H1 (cell line): ENCODE measurements at regions not wholly inside any gene's neighbourhood (a gene's known extent, or its start where the extent isn't known, plus 50 kb on each side); places are given as distances from the start of the nearest gene placed in this dataset.

Experiments
- CEBPB ChIP-seq: IDR thresholded peaks from 2 replicates; pipeline ENCODE4 v1.6.1; 2012; ENCODE audit warnings: low read depth, low read length
- EZH2 ChIP-seq: fragments of 200-600 bp; sonication (generic); IDR thresholded peaks from 2 replicates; pipeline ENCODE4 v1.7.1; 2012; ENCODE audit warnings: low read depth, mild to moderate bottlenecking, moderate library complexity, low read length, inconsistent platforms; ENCODE audit not compliant: severe bottlenecking
- GABPA ChIP-seq: IDR thresholded peaks from 2 replicates; pipeline ENCODE4 v1.6.1; 2011; ENCODE audit warnings: mild to moderate bottlenecking, low read length, moderate library complexity, borderline replicate concordance; ENCODE audit not compliant: insufficient read depth
- POLR2A ChIP-seq, 2 experiments: IDR thresholded peaks; 1 replicate in 1 of 2; 2 replicates in 1 of 2; pipeline ENCODE4 v1.6.1; 2011; ENCODE audit warnings: low read depth in 2 of 2, low read length in 2 of 2, mild to moderate bottlenecking in 2 of 2; ENCODE audit errors: control extremely low read depth in 1 of 2

DNA sequence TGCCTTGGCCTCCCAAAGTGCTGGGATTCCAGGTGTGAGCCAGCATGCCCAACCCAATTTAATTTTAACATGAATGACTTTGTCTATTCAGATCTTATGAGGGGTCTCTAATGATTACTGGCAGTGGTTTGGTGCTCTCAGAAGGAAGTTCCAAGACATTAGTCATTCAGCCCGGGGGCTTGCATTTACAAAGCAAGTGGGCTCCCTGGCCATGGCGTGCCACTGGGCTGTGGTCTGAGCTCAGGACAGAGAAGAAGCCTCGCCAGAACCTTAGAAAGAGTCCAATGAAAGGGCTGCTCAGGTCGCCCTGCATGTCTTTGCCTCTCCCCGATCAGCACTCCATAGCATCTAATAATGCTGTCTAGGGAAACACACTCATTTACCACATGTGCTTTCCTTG lies 182.6 kb upstream of the CHAC2 start:
- TF ChIP-seq GABPA (no peak), EZH2 (no peak), POLR2A (IDR thresholded peaks at IDR 0.05; ENCODE audit: control extremely low read depth in 1 of 2, low read depth in 2 of 2, low read length in 2 of 2) (no peak), CEBPB (no peak)
